DND-41 (cell line): ENCODE measurements at regions not wholly inside any gene's neighbourhood (a gene's known extent, or its start where the extent isn't known, plus 50 kb on each side); places are given as distances from the start of the nearest gene placed in this dataset.

ENCODE experiments used
- ATAC-seq: fragments of 200-7000 bp; cut with Tn5 transposase; 3 replicates; pipeline ENCODE4 v1.9.1; 2021; ENCODE audit warnings: low read depth; ENCODE audit not compliant: insufficient read depth
- DNase-seq: peaks from one replicate; pipeline ENCODE4 v3.0.0-alpha.2; 2020
- H2AFZ ChIP-seq: 2 replicates; pipeline ENCODE4 v1.6.0; 2012; ENCODE audit warnings: low read depth, low read length
- H3K27ac ChIP-seq: 2 replicates; pipeline ENCODE4 v1.5.1; 2012; ENCODE audit warnings: low read length, inconsistent platforms
- H3K27me3 ChIP-seq: fragments of 200-600 bp; sonication (generic); 2 replicates; pipeline ENCODE4 v1.6.0; 2012; ENCODE audit warnings: low read length, mild to moderate bottlenecking, inconsistent platforms; ENCODE audit not compliant: insufficient read depth, poor library complexity
- H3K36me3 ChIP-seq: 2 replicates; pipeline ENCODE4 v1.5.1; 2012; ENCODE audit warnings: low read length, inconsistent platforms; ENCODE audit not compliant: insufficient read depth
- H3K4me1 ChIP-seq: 2 replicates; pipeline ENCODE4 v1.5.1; 2012; ENCODE audit warnings: mild to moderate bottlenecking, low read length; ENCODE audit not compliant: insufficient read depth
- H3K4me2 ChIP-seq: 2 replicates; pipeline ENCODE4 v1.6.0; 2012; ENCODE audit warnings: mild to moderate bottlenecking, moderate library complexity, low read length, inconsistent platforms; ENCODE audit not compliant: insufficient read depth
- H3K4me3 ChIP-seq, 2 experiments: fragments of 200-600 bp in 1 of 2; shearing (Covaris generic) in 1 of 2; 2 replicates each; pipeline ENCODE4 v1.5.1; 2012 to 2016; ENCODE audit warnings: inconsistent platforms in 2 of 2, low read length in 2 of 2, mild to moderate bottlenecking in 2 of 2, low read depth in 1 of 2, moderate library complexity in 1 of 2
- H3K79me2 ChIP-seq: 2 replicates; pipeline ENCODE4 v1.6.0; 2012; ENCODE audit warnings: low read length, inconsistent platforms; ENCODE audit not compliant: insufficient read depth
- H3K9ac ChIP-seq: 2 replicates; pipeline ENCODE4 v1.6.0; 2012; ENCODE audit warnings: low read depth, mild to moderate bottlenecking, inconsistent platforms, low read length, moderate library complexity
- H3K9me3 ChIP-seq: 2 replicates; pipeline ENCODE4 v1.5.1; 2012; ENCODE audit warnings: low read length, moderate library complexity, mild to moderate bottlenecking, inconsistent platforms; ENCODE audit not compliant: insufficient read depth, severe bottlenecking
- H4K20me1 ChIP-seq: 2 replicates; pipeline ENCODE4 v1.6.0; 2012; ENCODE audit warnings: low read length; ENCODE audit not compliant: insufficient read depth
- CTCF ChIP-seq: IDR thresholded peaks from 2 replicates; pipeline ENCODE4 v1.5.1; 2012; ENCODE audit warnings: borderline replicate concordance, low read length, moderate library complexity, mild to moderate bottlenecking; ENCODE audit not compliant: poor library complexity, severe bottlenecking; ENCODE audit errors: extremely low read depth
- EZH2 ChIP-seq: IDR thresholded peaks from 3 replicates; pipeline ENCODE4 v1.6.1; 2012; ENCODE audit warnings: borderline replicate concordance, low read depth, mild to moderate bottlenecking, moderate library complexity, low read length, inconsistent platforms; ENCODE audit not compliant: severe bottlenecking

- Histone ChIP-seq H3K9me3 (no peaks in the 10 kb centered on the region), H3K9ac (no peak overlapping the region), H4K20me1 (no peaks in the 10 kb centered on the region), H3K4me2 (no peak overlapping the region), H3K27ac (no peak overlapping the region), H3K27me3 (peaks cover 33% of the 10 kb centered on the region), H2AFZ (no peak overlapping the region), H3K4me1 (no peaks in the 10 kb centered on the region), H3K4me3 (no peak overlapping the region), H3K36me3 (no peaks in the 10 kb centered on the region), H3K79me2 (no peaks in the 10 kb centered on the region)
- no peak for TF ChIP-seq EZH2
- no peak for TF ChIP-seq CTCF
- ATAC-seq (no peak), DNase-seq (no peak)
These were observed 93.5 kb upstream of the HAND1 start for GRCh38 chr5:154571325-154572035.

GRCh38 chr5:154570572-154571324 lies 92.7 kb upstream of the HAND1 start:
- Histone ChIP-seq H3K27me3 (peaks cover 33% of the 10 kb centered on the region), H3K79me2 (no peaks in the 10 kb centered on the region), H3K9ac (no peak overlapping the region), H3K4me2 (no peak overlapping the region), H2AFZ (no peak overlapping the region), H3K4me3 (no peak overlapping the region), H3K27ac (no peak overlapping the region), H3K4me1 (no peaks in the 10 kb centered on the region), H3K9me3 (no peaks in the 10 kb centered on the region), H4K20me1 (no peaks in the 10 kb centered on the region), H3K36me3 (no peaks in the 10 kb centered on the region)
- DNase-seq (no peak), ATAC-seq (no peak)
- TF ChIP-seq EZH2 (no peak), CTCF (no peak)

- Histone ChIP-seq H3K4me2 (no peak overlapping the region), H3K4me3 (no peak overlapping the region), H4K20me1 (no peaks in the 10 kb centered on the region), H3K9ac (no peak overlapping the region), H3K27me3 (peaks cover 26% of the 10 kb centered on the region), H2AFZ (no peak overlapping the region), H3K9me3 (no peaks in the 10 kb centered on the region), H3K27ac (no peak overlapping the region), H3K36me3 (no peaks in the 10 kb centered on the region), H3K79me2 (no peaks in the 10 kb centered on the region), H3K4me1 (no peaks in the 10 kb centered on the region)
- DNase-seq (no peak), ATAC-seq (no peak)
- TF ChIP-seq EZH2, result no peak
These were observed 90.6 kb upstream of the HAND1 start for GRCh38 chr5:154568589-154568988.

DNA sequence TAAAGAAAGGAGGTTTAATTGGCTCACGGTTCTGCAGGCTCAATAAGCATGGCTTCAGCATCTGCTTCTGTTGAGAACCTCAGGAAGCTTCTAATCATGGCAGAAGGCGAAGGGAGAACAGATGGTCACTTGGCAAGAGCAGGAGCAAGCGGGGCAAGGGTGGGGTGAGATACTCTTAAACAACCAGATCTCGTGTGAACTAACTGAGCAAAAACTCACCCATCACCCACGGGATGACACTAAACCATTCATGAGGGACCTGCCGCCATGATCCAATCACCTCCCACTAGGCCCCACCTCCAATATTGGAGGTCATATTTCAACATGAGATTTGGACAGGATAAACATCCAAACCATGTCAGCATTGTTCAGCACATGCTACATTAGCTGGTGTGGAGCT lies 89.1 kb upstream of the HAND1 start:
- Histone ChIP-seq H2AFZ (no peak overlapping the region), H3K4me1 (no peaks in the 10 kb centered on the region), H3K27ac (no peak overlapping the region), H3K79me2 (no peaks in the 10 kb centered on the region), H3K36me3 (no peaks in the 10 kb centered on the region), H3K4me3 (no peak overlapping the region), H3K4me2 (no peak overlapping the region), H4K20me1 (no peaks in the 10 kb centered on the region), H3K27me3 (peaks cover 18% of the 10 kb centered on the region), H3K9ac (no peak overlapping the region), H3K9me3 (no peaks in the 10 kb centered on the region)
- DNase-seq (no peak), ATAC-seq (no peak)
- no peak for TF ChIP-seq EZH2
- TF ChIP-seq CTCF, result no peak
